ENCODE measurements at regions not wholly inside any gene's neighbourhood (a gene's known extent, or its start where the extent isn't known, plus 50 kb on each side); places are given as distances from the start of the nearest gene placed in this dataset.

GRCh38 chr12:4201333-4202100 lies 72.0 kb upstream of the CCND2 start:
- Mint-ChIP-seq H3K36me3 (ENCODE audit: low read depth) (no peaks in the 10 kb centered on the region; the same call in 2 of the 3 replicates), H3K4me1 (peaks cover 63% of the 10 kb centered on the region), H3K27me3 (ENCODE audit: insufficient read depth, low read depth, poor library complexity) (peaks cover 19% of the 10 kb centered on the region), H3K4me3 (no peak overlapping the region), H3K27ac (0 out of 2 replicates have a peak overlapping the region, but pooled peaks have one; percentile 6), H3K9me3 (peaks cover 4% of the 10 kb centered on the region; the same call in 1 of the 3 replicates)
- Histone ChIP-seq H3F3A (replicated peaks; ENCODE audit: low read depth) (peaks cover 18% of the 10 kb centered on the region), H3K36me3 (ENCODE audit: insufficient read depth) (no peaks in the 10 kb centered on the region), H3K4me1 (ENCODE audit: insufficient read depth) (peaks cover 44% of the 10 kb centered on the region), H3K4me2 (peak overlapping the region; percentile 52), H3K4me3 (no peak overlapping the region), H4K20me1 (replicated peaks; ENCODE audit: insufficient read depth) (no peaks in the 10 kb centered on the region), H3K27me3 (ENCODE audit: insufficient read depth) (no peaks in the 10 kb centered on the region), H3K79me2 (replicated peaks; ENCODE audit: insufficient read depth) (no peaks in the 10 kb centered on the region), H3K27ac (ENCODE audit: low read depth) (no peak overlapping the region), H2AFZ (no peak overlapping the region), H3K9me2 (ENCODE audit: insufficient read depth) (no peaks in the 10 kb centered on the region)
- ATAC-seq, result no peak
- peak; percentile 21 for DNase-seq (ENCODE audit: low spot score)
- TF ChIP-seq ZNF331 (CRISPR knock-in tag; IDR thresholded peaks at IDR 0.05; ENCODE audit: low read depth) (no peak), ZNF462 (CRISPR knock-in tag; IDR thresholded peaks at IDR 0.05) (no peak), CREB1 (CRISPR knock-in tag; IDR thresholded peaks at IDR 0.05; ENCODE audit: low read depth) (no peak), JUNB (IDR thresholded peaks at IDR 0.05; ENCODE audit: unreplicated experiment) (no peak), POLR2AphosphoS5 (IDR thresholded peaks at IDR 0.05; ENCODE audit: low read depth) (no peak), CTCF (conservative IDR thresholded peaks at IDR 0.05; ENCODE audit: low read depth in 2 of 2) (no peak), REST (IDR thresholded peaks at IDR 0.05; ENCODE audit: unreplicated experiment) (no peak)

All from GM23338 (cell line).